ENCODE measurements at regions not wholly inside any gene's neighbourhood (a gene's known extent, or its start where the extent isn't known, plus 50 kb on each side); places are given as distances from the start of the nearest gene placed in this dataset.

- Histone ChIP-seq H3K4me1 (ENCODE audit: insufficient read depth, low read length) (no peaks in the 10 kb centered on the region), H3K9ac (ENCODE audit: low read length) (no peak overlapping the region), H3K27ac (ENCODE audit: low read depth, low read length) (no peak overlapping the region), H3K27me3 (ENCODE audit: insufficient read depth, low read length) (no peaks in the 10 kb centered on the region), H2AFZ (ENCODE audit: low read depth, low read length) (no peak overlapping the region), H3K36me3 (ENCODE audit: insufficient read depth, low read length) (no peaks in the 10 kb centered on the region), H3K4me3 (ENCODE audit: insufficient read depth, low read depth, low read length) (no peak overlapping the region), H4K20me1 (ENCODE audit: insufficient read depth, low read length) (no peaks in the 10 kb centered on the region), H3K79me2 (ENCODE audit: insufficient read depth, low read length) (no peaks in the 10 kb centered on the region), H3K4me2 (ENCODE audit: low read length) (no peak overlapping the region), H3K9me3 (ENCODE audit: insufficient read depth, low read depth, low read length) (no peaks in the 10 kb centered on the region)
- no peak overlapping the region for H3K27ac Mint-ChIP-seq (ENCODE audit: unreplicated experiment)
- H3K36me3 Mint-ChIP-seq (ENCODE audit: low read depth, unreplicated experiment): peaks cover 2% of the 10 kb centered on the region
- H3K4me1 Mint-ChIP-seq (ENCODE audit: low read depth, unreplicated experiment): no peaks in the 10 kb centered on the region
- H3K4me3 Mint-ChIP-seq (ENCODE audit: unreplicated experiment): no peak overlapping the region
- no peaks in the 10 kb centered on the region for H3K9me3 Mint-ChIP-seq (ENCODE audit: unreplicated experiment)
- FAIRE-seq (no peak), DNase-seq (ENCODE audit: low read depth) (no peak)
- no peaks in the 10 kb centered on the region for H3K27me3 Mint-ChIP-seq (ENCODE audit: low read depth, unreplicated experiment)
- TF ChIP-seq, protein P1, sequence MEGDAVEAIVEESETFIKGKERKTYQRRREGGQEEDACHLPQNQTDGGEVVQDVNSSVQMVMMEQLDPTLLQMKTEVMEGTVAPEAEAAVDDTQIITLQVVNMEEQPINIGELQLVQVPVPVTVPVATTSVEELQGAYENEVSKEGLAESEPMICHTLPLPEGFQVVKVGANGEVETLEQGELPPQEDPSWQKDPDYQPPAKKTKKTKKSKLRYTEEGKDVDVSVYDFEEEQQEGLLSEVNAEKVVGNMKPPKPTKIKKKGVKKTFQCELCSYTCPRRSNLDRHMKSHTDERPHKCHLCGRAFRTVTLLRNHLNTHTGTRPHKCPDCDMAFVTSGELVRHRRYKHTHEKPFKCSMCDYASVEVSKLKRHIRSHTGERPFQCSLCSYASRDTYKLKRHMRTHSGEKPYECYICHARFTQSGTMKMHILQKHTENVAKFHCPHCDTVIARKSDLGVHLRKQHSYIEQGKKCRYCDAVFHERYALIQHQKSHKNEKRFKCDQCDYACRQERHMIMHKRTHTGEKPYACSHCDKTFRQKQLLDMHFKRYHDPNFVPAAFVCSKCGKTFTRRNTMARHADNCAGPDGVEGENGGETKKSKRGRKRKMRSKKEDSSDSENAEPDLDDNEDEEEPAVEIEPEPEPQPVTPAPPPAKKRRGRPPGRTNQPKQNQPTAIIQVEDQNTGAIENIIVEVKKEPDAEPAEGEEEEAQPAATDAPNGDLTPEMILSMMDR (IDR thresholded peaks at IDR 0.05; ENCODE audit: insufficient read depth, low read depth, low read length): no peak
- TF ChIP-seq EZH2 (IDR thresholded peaks at IDR 0.05; ENCODE audit: insufficient read depth, low read length): no peak
These were observed 280.2 kb downstream of the NOL4 start for GRCh38 chr18:33944493-33944892.

- H3K4me3 Mint-ChIP-seq (ENCODE audit: unreplicated experiment): no peak overlapping the region
- H3K27me3 Mint-ChIP-seq (ENCODE audit: low read depth, unreplicated experiment): no peaks in the 10 kb centered on the region
- Histone ChIP-seq H3K79me2 (ENCODE audit: insufficient read depth, low read length) (no peaks in the 10 kb centered on the region), H2AFZ (ENCODE audit: low read depth, low read length) (no peak overlapping the region), H3K4me1 (ENCODE audit: insufficient read depth, low read length) (no peaks in the 10 kb centered on the region), H3K9ac (ENCODE audit: low read length) (no peak overlapping the region), H3K27ac (ENCODE audit: low read depth, low read length) (no peak overlapping the region), H3K4me3 (ENCODE audit: insufficient read depth, low read depth, low read length) (no peak overlapping the region), H3K36me3 (ENCODE audit: insufficient read depth, low read length) (no peaks in the 10 kb centered on the region), H4K20me1 (ENCODE audit: insufficient read depth, low read length) (no peaks in the 10 kb centered on the region), H3K27me3 (ENCODE audit: insufficient read depth, low read length) (no peaks in the 10 kb centered on the region), H3K9me3 (ENCODE audit: insufficient read depth, low read depth, low read length) (no peaks in the 10 kb centered on the region), H3K4me2 (ENCODE audit: low read length) (no peak overlapping the region)
- no peak for TF ChIP-seq EZH2 (IDR thresholded peaks at IDR 0.05; ENCODE audit: insufficient read depth, low read length)
- TF ChIP-seq, protein P1 (IDR thresholded peaks at IDR 0.05; ENCODE audit: insufficient read depth, low read depth, low read length): no peak
- H3K36me3 Mint-ChIP-seq (ENCODE audit: low read depth, unreplicated experiment): peaks cover 2% of the 10 kb centered on the region
- peaks cover 7% of the 10 kb centered on the region for H3K9me3 Mint-ChIP-seq (ENCODE audit: unreplicated experiment)
- FAIRE-seq: no peak
- no peaks in the 10 kb centered on the region for H3K4me1 Mint-ChIP-seq (ENCODE audit: low read depth, unreplicated experiment)
- H3K27ac Mint-ChIP-seq (ENCODE audit: unreplicated experiment): no peak overlapping the region
- no peak for DNase-seq (ENCODE audit: low read depth)
These were observed 287.4 kb downstream of the NOL4 start for GRCh38 chr18:33937270-33937816.

DNA sequence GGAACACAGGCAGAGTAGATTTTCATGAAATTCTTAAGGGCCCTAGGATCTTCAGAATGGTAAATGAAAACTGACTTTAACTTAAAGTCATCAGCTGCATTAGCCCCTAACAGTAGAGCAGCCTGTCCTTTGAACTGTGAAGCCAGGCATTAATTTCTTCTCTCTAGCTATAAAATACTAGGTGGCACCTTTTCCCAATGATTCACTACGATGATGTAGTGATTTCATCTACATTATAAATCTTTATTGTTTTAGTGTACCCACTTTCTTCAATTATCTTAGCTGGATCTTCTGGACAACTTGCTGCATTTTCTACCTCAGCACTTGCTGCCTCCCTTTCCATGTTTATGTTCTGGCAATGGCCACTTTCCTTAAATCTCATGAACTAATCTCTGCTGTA, 290.5 kb downstream of the NOL4 start:
- no peak overlapping the region for H2AFZ ChIP-seq (ENCODE audit: low read depth, low read length)
- Mint-ChIP-seq H3K4me3 (ENCODE audit: unreplicated experiment) (no peak overlapping the region), H3K27me3 (ENCODE audit: low read depth, unreplicated experiment) (no peaks in the 10 kb centered on the region), H3K9me3 (ENCODE audit: unreplicated experiment) (peaks cover 7% of the 10 kb centered on the region), H3K4me1 (ENCODE audit: low read depth, unreplicated experiment) (no peaks in the 10 kb centered on the region), H3K36me3 (ENCODE audit: low read depth, unreplicated experiment) (no peaks in the 10 kb centered on the region), H3K27ac (ENCODE audit: unreplicated experiment) (no peak overlapping the region)
- H3K4me2 ChIP-seq (ENCODE audit: low read length): no peak overlapping the region
- no peaks in the 10 kb centered on the region for H3K27me3 ChIP-seq (ENCODE audit: insufficient read depth, low read length)
- FAIRE-seq (no peak), DNase-seq (ENCODE audit: low read depth) (no peak)
- H4K20me1 ChIP-seq (ENCODE audit: insufficient read depth, low read length): no peaks in the 10 kb centered on the region
- H3K36me3 ChIP-seq (ENCODE audit: insufficient read depth, low read length): no peaks in the 10 kb centered on the region
- H3K4me3 ChIP-seq (ENCODE audit: insufficient read depth, low read depth, low read length): no peak overlapping the region
- TF ChIP-seq, protein P1 (IDR thresholded peaks at IDR 0.05; ENCODE audit: insufficient read depth, low read depth, low read length): no peak
- no peak for TF ChIP-seq EZH2 (IDR thresholded peaks at IDR 0.05; ENCODE audit: insufficient read depth, low read length)
- H3K9ac ChIP-seq (ENCODE audit: low read length): no peak overlapping the region
- H3K4me1 ChIP-seq (ENCODE audit: insufficient read depth, low read length): no peaks in the 10 kb centered on the region
- no peaks in the 10 kb centered on the region for H3K79me2 ChIP-seq (ENCODE audit: insufficient read depth, low read length)
- H3K27ac ChIP-seq (ENCODE audit: low read depth, low read length): no peak overlapping the region
- H3K9me3 ChIP-seq (ENCODE audit: insufficient read depth, low read depth, low read length): no peaks in the 10 kb centered on the region

Measured in astrocyte (in vitro differentiated cells and primary cell).